ENCODE measurements at regions not wholly inside any gene's neighbourhood (a gene's known extent, or its start where the extent isn't known, plus 50 kb on each side); places are given as distances from the start of the nearest gene placed in this dataset.

- no peaks in the 10 kb centered on the region for H3K4me1 ChIP-seq (ENCODE audit: control insufficient read depth, extremely low read depth, insufficient read depth, low read length)
- TF ChIP-seq EZH2 (IDR thresholded peaks at IDR 0.05; ENCODE audit: low read length, missing control alignments), result no peak
- TF ChIP-seq CTCF (conservative IDR thresholded peaks at IDR 0.05 in 1 of 2, IDR thresholded peaks at IDR 0.05 in 1 of 2; ENCODE audit: low read depth in 1 of 2, low read length in 2 of 2), result no peak
- H3K4me3 ChIP-seq (replicated peaks in 1 of 4; ENCODE audit: control extremely low read depth in 1 of 4, insufficient read depth in 1 of 4, low read depth in 3 of 4, low read length in 4 of 4), result no peak overlapping the region
- no peaks in the 10 kb centered on the region for H3K79me2 ChIP-seq (ENCODE audit: control insufficient read depth, insufficient read depth, low read length)
- H2AFZ ChIP-seq (ENCODE audit: low read length), result no peak overlapping the region
- H3K4me2 ChIP-seq (ENCODE audit: extremely low read depth, insufficient read depth, low read length), result no peak overlapping the region
- no peak for DNase-seq (ENCODE audit: low read depth in 2 of 2)
- no peaks in the 10 kb centered on the region for H3K9me3 ChIP-seq (ENCODE audit: control insufficient read depth, insufficient read depth, low read depth, low read length)
- H3K36me3 ChIP-seq (ENCODE audit: control insufficient read depth, insufficient read depth, low read length), result no peaks in the 10 kb centered on the region
- no peak overlapping the region for H3K27ac ChIP-seq (ENCODE audit: insufficient read depth, low read length)
- H4K20me1 ChIP-seq (ENCODE audit: control insufficient read depth, extremely low read depth, insufficient read depth, low read length), result no peaks in the 10 kb centered on the region
- no peak overlapping the region for H3K9ac ChIP-seq (ENCODE audit: insufficient read depth, low read length)
- H3K27me3 ChIP-seq (ENCODE audit: control insufficient read depth, insufficient read depth, low read length), result no peaks in the 10 kb centered on the region
Measured at GRCh38 chr13:105972306-105972721, 563.1 kb downstream of the EFNB2 start.

GRCh38 chr13:105971738-105972137 is 563.7 kb downstream of the EFNB2 start:
- Histone ChIP-seq H3K9me3 (ENCODE audit: control insufficient read depth, insufficient read depth, low read depth, low read length) (no peaks in the 10 kb centered on the region), H3K4me1 (ENCODE audit: control insufficient read depth, extremely low read depth, insufficient read depth, low read length) (no peaks in the 10 kb centered on the region), H3K36me3 (ENCODE audit: control insufficient read depth, insufficient read depth, low read length) (no peaks in the 10 kb centered on the region), H3K9ac (ENCODE audit: insufficient read depth, low read length) (no peak overlapping the region), H3K27ac (ENCODE audit: insufficient read depth, low read length) (no peak overlapping the region), H3K4me2 (ENCODE audit: extremely low read depth, insufficient read depth, low read length) (no peak overlapping the region), H2AFZ (ENCODE audit: low read length) (no peak overlapping the region), H3K27me3 (ENCODE audit: control insufficient read depth, insufficient read depth, low read length) (no peaks in the 10 kb centered on the region), H3K4me3 (replicated peaks in 1 of 4; ENCODE audit: control extremely low read depth in 1 of 4, insufficient read depth in 1 of 4, low read depth in 3 of 4, low read length in 4 of 4) (no peak overlapping the region), H4K20me1 (ENCODE audit: control insufficient read depth, extremely low read depth, insufficient read depth, low read length) (no peaks in the 10 kb centered on the region), H3K79me2 (ENCODE audit: control insufficient read depth, insufficient read depth, low read length) (no peaks in the 10 kb centered on the region)
- TF ChIP-seq EZH2 (IDR thresholded peaks at IDR 0.05; ENCODE audit: low read length, missing control alignments) (no peak), CTCF (conservative IDR thresholded peaks at IDR 0.05 in 1 of 2, IDR thresholded peaks at IDR 0.05 in 1 of 2; ENCODE audit: low read depth in 1 of 2, low read length in 2 of 2) (no peak)
- DNase-seq (ENCODE audit: low read depth in 2 of 2), result no peak

GRCh38 chr13:105971312-105971711 is 564.1 kb downstream of the EFNB2 start:
- Histone ChIP-seq H3K36me3 (ENCODE audit: control insufficient read depth, insufficient read depth, low read length) (no peaks in the 10 kb centered on the region), H3K27me3 (ENCODE audit: control insufficient read depth, insufficient read depth, low read length) (no peaks in the 10 kb centered on the region), H4K20me1 (ENCODE audit: control insufficient read depth, extremely low read depth, insufficient read depth, low read length) (no peaks in the 10 kb centered on the region), H3K4me3 (replicated peaks in 1 of 4; ENCODE audit: control extremely low read depth in 1 of 4, insufficient read depth in 1 of 4, low read depth in 3 of 4, low read length in 4 of 4) (no peak overlapping the region), H3K9ac (ENCODE audit: insufficient read depth, low read length) (no peak overlapping the region), H3K27ac (ENCODE audit: insufficient read depth, low read length) (no peak overlapping the region), H2AFZ (ENCODE audit: low read length) (no peak overlapping the region), H3K9me3 (ENCODE audit: control insufficient read depth, insufficient read depth, low read depth, low read length) (no peaks in the 10 kb centered on the region), H3K4me1 (ENCODE audit: control insufficient read depth, extremely low read depth, insufficient read depth, low read length) (no peaks in the 10 kb centered on the region), H3K4me2 (ENCODE audit: extremely low read depth, insufficient read depth, low read length) (no peak overlapping the region), H3K79me2 (ENCODE audit: control insufficient read depth, insufficient read depth, low read length) (no peaks in the 10 kb centered on the region)
- no peak for TF ChIP-seq EZH2 (IDR thresholded peaks at IDR 0.05; ENCODE audit: low read length, missing control alignments)
- TF ChIP-seq CTCF (conservative IDR thresholded peaks at IDR 0.05 in 1 of 2, IDR thresholded peaks at IDR 0.05 in 1 of 2; ENCODE audit: low read depth in 1 of 2, low read length in 2 of 2), result no peak
- no peak for DNase-seq (ENCODE audit: low read depth in 2 of 2)
